Muscle of back (tissue), 3 donors: ENCODE measurements at regions not wholly inside any gene's neighbourhood (a gene's known extent, or its start where the extent isn't known, plus 50 kb on each side); places are given as distances from the start of the nearest gene placed in this dataset.
"Not testable (repeated sequence)": the region's sequence is repeated elsewhere in the genome, so short reads cannot be mapped to it uniquely, and the experiment has no call there.

Experiments
- DNase-seq, 3 donors: peaks; one replicate each; pipeline versions ENCODE4 v3.0.0 to v3.0.0-alpha.2; 2013

GRCh38 chr7:3162289-3162688, 118.6 kb upstream of the CARD11 start:
- DNase-seq, result no peak

- DNase-seq, result not testable (repeated sequence)
Measured at GRCh38 chr7:3162798-3163197, 119.1 kb upstream of the CARD11 start.

- no peak for DNase-seq
Measured at GRCh38 chr7:3164380-3164792, 120.7 kb upstream of the CARD11 start.

GRCh38 chr7:3165681-3166580, 122.3 kb upstream of the CARD11 start:
- DNase-seq, result no peak

- DNase-seq, result no peak
Measured at GRCh38 chr7:3167551-3167950, 123.9 kb upstream of the CARD11 start.

GRCh38 chr7:3168370-3168769, 124.7 kb upstream of the CARD11 start:
- DNase-seq, result no peak

GRCh38 chr7:3168869-3169268, 125.2 kb upstream of the CARD11 start:
- DNase-seq, result no peak

GRCh38 chr7:3172768-3173280, 128.2 kb upstream of the SDK1 start:
- no peak for DNase-seq

GRCh38 chr7:3174515-3175284, 126.4 kb upstream of the SDK1 start:
- DNase-seq, result no peak

- DNase-seq, result no peak
Measured at GRCh38 chr7:3175285-3175902, 125.7 kb upstream of the SDK1 start.

GRCh38 chr7:3176112-3177000, 124.7 kb upstream of the SDK1 start:
- no peak for DNase-seq

- no peak for DNase-seq
Measured at GRCh38 chr7:3177271-3177670, 123.8 kb upstream of the SDK1 start.

GRCh38 chr7:3179456-3179855, 121.6 kb upstream of the SDK1 start:
- no peak for DNase-seq

- no peak for DNase-seq
Measured at GRCh38 chr7:3180604-3181003, 120.4 kb upstream of the SDK1 start.

- DNase-seq, result not testable (repeated sequence)
Measured at GRCh38 chr7:3182055-3182454, 119.0 kb upstream of the SDK1 start.

- no peak for DNase-seq
Measured at GRCh38 chr7:3187444-3188040, 113.5 kb upstream of the SDK1 start.

- no peak for DNase-seq
Measured at GRCh38 chr7:3188946-3189345, 112.1 kb upstream of the SDK1 start.

GRCh38 chr7:3191548-3191947, 109.5 kb upstream of the SDK1 start:
- no peak for DNase-seq

GRCh38 chr7:3192669-3193068, 108.4 kb upstream of the SDK1 start:
- no peak for DNase-seq

GRCh38 chr7:3193379-3194120, 107.5 kb upstream of the SDK1 start:
- no peak for DNase-seq
